Bronchial epithelial cell (primary cell): ENCODE measurements at regions not wholly inside any gene's neighbourhood (a gene's known extent, or its start where the extent isn't known, plus 50 kb on each side); places are given as distances from the start of the nearest gene placed in this dataset.

ENCODE experiments used
- DNase-seq: peaks from one replicate; pipeline ENCODE4 v3.0.0-alpha.2; 2010; ENCODE audit warnings: low read depth
- FAIRE-seq: peaks from 2 replicates; lab custom pipeline; 2011; peaks lifted over from hg19 to GRCh38; lab: Jason Lieb, UNC
- H3K27me3 ChIP-seq: 2 replicates; pipeline ENCODE4 v1.5.1; 2011; ENCODE audit warnings: low read length; ENCODE audit not compliant: control insufficient read depth, insufficient read depth
- H3K36me3 ChIP-seq: 2 replicates; pipeline ENCODE4 v1.5.1; 2011; ENCODE audit warnings: low read length; ENCODE audit not compliant: control insufficient read depth, insufficient read depth
- H3K4me3 ChIP-seq: 2 replicates; pipeline ENCODE4 v1.5.1; 2011; ENCODE audit warnings: mild to moderate bottlenecking, low read depth, low read length, control low read depth
- TF ChIP-seq, protein P1 (sequence below): IDR thresholded peaks from 2 replicates; pipeline ENCODE4 v1.5.1; 2011; ENCODE audit warnings: mild to moderate bottlenecking, moderate library complexity, low read length, control low read depth, inconsistent platforms; ENCODE audit not compliant: insufficient read depth, severe bottlenecking

DNA sequence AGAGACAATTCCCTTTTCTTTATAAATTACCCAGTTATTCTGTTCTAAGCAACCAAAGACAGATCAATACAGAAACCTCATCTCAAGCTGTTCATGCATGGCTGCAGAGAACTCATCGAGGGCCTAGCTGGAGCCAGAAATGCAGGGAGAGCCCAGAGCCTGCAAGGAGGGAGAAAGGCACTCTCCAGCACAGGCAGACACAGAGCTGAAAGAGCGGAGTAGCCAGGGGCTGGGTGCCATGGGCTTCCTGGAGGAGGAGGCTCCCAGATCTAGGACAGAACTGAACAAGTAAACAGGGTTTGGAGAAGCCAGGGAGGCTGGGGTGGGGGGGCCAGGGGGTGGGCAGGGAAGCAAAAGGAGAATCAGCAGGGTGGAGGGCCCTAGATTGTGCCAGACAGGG, 144.2 kb upstream of the ZNF507 start:
- Histone ChIP-seq H3K36me3 (no peaks in the 10 kb centered on the region), H3K27me3 (no peaks in the 10 kb centered on the region), H3K4me3 (no peak overlapping the region)
- DNase-seq (no peak), FAIRE-seq (no peak)
- TF ChIP-seq, protein P1, sequence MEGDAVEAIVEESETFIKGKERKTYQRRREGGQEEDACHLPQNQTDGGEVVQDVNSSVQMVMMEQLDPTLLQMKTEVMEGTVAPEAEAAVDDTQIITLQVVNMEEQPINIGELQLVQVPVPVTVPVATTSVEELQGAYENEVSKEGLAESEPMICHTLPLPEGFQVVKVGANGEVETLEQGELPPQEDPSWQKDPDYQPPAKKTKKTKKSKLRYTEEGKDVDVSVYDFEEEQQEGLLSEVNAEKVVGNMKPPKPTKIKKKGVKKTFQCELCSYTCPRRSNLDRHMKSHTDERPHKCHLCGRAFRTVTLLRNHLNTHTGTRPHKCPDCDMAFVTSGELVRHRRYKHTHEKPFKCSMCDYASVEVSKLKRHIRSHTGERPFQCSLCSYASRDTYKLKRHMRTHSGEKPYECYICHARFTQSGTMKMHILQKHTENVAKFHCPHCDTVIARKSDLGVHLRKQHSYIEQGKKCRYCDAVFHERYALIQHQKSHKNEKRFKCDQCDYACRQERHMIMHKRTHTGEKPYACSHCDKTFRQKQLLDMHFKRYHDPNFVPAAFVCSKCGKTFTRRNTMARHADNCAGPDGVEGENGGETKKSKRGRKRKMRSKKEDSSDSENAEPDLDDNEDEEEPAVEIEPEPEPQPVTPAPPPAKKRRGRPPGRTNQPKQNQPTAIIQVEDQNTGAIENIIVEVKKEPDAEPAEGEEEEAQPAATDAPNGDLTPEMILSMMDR = no peak

DNA sequence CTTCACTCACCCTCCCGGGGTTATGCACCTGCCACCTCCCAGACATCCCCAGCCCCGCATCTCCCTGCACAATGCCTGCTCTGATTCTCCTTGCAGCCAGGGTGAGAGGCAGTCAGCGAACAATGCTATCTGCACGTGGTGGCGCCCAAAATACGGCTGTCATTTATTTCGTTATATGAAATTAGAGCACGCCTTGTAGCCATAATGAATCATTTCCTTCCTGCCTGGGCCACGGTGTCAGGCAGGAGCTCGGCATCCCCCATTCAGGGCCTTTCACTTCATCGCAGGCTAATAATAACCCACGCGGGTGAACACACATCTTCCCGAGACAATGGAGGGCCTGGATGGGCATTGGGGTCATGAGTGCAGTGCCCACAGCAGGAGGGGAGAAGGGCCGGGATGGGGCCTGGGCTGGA, 143.8 kb upstream of the ZNF507 start:
- no peak for FAIRE-seq
- TF ChIP-seq, protein P1 = no peak
- no peak for DNase-seq
- H3K36me3 ChIP-seq = no peaks in the 10 kb centered on the region
- no peak overlapping the region for H3K4me3 ChIP-seq
- no peaks in the 10 kb centered on the region for H3K27me3 ChIP-seq

DNA sequence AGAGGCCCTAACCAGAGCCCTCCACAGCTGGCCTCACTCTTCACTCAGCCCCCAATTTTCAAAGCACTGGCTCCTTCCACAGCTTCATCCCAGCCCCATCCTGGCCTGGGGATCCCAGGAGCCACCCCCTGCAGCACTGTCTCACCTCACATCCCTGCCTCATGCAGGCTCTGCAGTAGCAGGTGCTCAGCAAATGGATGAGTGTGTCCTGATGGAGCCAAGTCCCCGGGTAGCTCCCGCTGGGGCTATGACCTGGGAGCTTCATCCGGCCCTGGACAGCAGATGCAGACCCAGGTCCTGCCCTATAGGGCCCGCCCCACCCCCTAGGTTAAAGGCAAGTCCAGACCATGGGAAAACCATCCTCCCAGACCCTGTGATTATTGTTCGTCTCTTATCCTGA, 143.2 kb upstream of the ZNF507 start:
- H3K4me3 ChIP-seq = no peak overlapping the region
- H3K36me3 ChIP-seq = no peaks in the 10 kb centered on the region
- no peak for FAIRE-seq
- no peaks in the 10 kb centered on the region for H3K27me3 ChIP-seq
- no peak for DNase-seq
- TF ChIP-seq, protein P1 = no peak

DNA sequence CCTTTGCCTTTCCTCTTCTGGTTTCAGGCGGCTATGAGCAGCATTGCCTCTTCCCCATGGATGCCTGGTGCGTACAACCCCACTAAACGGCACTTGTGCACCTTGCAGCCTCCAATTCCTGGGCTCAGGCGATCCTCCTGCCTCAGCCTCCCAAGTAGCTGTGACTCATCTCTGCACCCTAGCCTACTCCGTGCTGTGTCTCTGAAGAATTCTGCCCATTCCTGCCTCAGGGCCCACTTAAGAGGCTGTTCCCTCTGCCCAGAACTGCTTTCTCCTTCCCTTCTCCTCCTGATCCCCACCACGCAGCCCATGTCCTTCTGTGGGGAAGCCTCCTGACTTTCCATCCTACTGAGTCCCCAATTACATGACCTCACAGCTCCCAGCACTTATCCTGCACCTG, 142.2 kb upstream of the ZNF507 start:
- H3K36me3 ChIP-seq = no peaks in the 10 kb centered on the region
- no peaks in the 10 kb centered on the region for H3K27me3 ChIP-seq
- DNase-seq (no peak), FAIRE-seq (no peak)
- H3K4me3 ChIP-seq = no peak overlapping the region
- TF ChIP-seq, protein P1 = no peak

DNA sequence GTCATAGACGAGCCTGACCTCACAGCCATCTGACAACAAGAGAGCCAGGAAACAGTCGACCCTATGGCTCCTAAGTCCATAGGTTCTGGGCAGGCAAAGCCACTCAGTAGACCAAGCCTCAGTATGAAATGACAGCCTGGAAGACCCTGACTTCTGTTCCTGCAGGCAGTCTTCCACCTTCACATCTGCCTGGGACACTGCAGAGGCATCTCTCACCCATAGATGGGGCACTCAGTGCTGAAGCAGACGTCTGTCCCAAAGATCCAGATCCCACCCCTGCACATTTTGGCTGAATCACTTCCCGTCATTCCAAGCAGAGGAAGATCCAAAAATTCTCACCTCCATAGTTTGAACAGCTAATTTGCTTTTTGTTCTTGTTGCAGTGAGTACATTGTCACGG, 139.3 kb upstream of the ZNF507 start:
- no peak for DNase-seq
- Histone ChIP-seq H3K36me3 (no peaks in the 10 kb centered on the region), H3K27me3 (no peaks in the 10 kb centered on the region), H3K4me3 (no peak overlapping the region)
- FAIRE-seq = no peak
- TF ChIP-seq, protein P1 = no peak

DNA sequence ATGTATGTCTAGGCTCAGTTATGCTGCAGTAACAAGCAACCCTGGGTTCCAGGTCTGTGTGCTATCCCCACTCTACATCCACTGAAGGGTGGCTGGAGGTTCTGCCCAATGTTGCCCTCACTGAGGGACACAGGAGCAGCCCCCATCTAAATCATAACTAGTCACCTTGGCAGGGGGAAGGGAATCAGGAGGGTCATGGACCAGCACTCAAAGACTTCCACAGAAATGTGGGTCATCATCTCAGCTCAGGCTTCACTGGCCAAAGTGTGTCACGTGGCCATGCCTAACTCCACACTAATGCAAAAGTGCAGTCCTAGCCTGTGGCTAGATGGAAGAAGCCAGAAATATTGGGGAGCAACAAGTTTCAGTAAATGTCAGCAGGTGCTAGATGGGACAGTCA, 137.3 kb upstream of the ZNF507 start:
- DNase-seq (no peak), FAIRE-seq (no peak)
- no peaks in the 10 kb centered on the region for H3K27me3 ChIP-seq
- no peak overlapping the region for H3K4me3 ChIP-seq
- TF ChIP-seq, protein P1 = no peak
- H3K36me3 ChIP-seq = no peaks in the 10 kb centered on the region
